IMR-90 (cell line): ENCODE measurements at regions not wholly inside any gene's neighbourhood (a gene's known extent, or its start where the extent isn't known, plus 50 kb on each side); places are given as distances from the start of the nearest gene placed in this dataset.

Experiments
- ATAC-seq: fragments of 200-7000 bp; cut with Tn5 transposase; 2 replicates; pipeline ENCODE4 v1.9.1; 2020; ENCODE audit warnings: low read depth, mild to moderate bottlenecking, moderate library complexity
- BruUV-seq: library from RNA; stranded (reverse); fragments of 400-500 nt; replicated peaks from 2 replicates; lab custom pipeline; 2021; lab: Mats Ljungman, UMichigan
- CTCF ChIA-PET: fragments of 300-600 bp; formaldehyde crosslinking; extraction: SDS; loops from one replicate; lab custom pipeline; 2021; ENCODE audit warnings: antibody characterized with exemption; lab: Yijun Ruan, JAX
- POLR2A ChIA-PET: fragments of 300-600 bp; sonication (Branson Sonifier 250); formaldehyde crosslinking; loops from one replicate; lab custom pipeline; 2022; ENCODE audit warnings: antibody characterized with exemption; ENCODE audit not compliant: unreplicated experiment; lab: Charles Lee
- DNase-seq: peaks from one replicate; pipeline ENCODE4 v3.0.0; 2013
- H2AFZ ChIP-seq: replicated peaks from 2 replicates; pipeline ENCODE3; 2013; ENCODE audit warnings: low read length, mild to moderate bottlenecking; ENCODE audit not compliant: poor library complexity
- H2AK5ac ChIP-seq: 2 replicates; pipeline ENCODE4 v1.6.1; 2013; ENCODE audit warnings: low read depth, low read length, inconsistent platforms
- H2AK9ac ChIP-seq: replicated peaks from 2 replicates; pipeline ENCODE3; 2013; ENCODE audit warnings: mild to moderate bottlenecking, low read depth, low read length, moderate library complexity; ENCODE audit not compliant: poor library complexity
- H2BK120ac ChIP-seq: 2 replicates; pipeline ENCODE4 v1.6.1; 2013; ENCODE audit warnings: low read depth, low read length, inconsistent platforms
- H2BK15ac ChIP-seq: 3 replicates; pipeline ENCODE4 v1.6.1; 2013; ENCODE audit warnings: low read depth, low read length, inconsistent platforms
- H2BK20ac ChIP-seq: 2 replicates; pipeline ENCODE4 v1.6.1; 2013; ENCODE audit warnings: low read depth, mild to moderate bottlenecking, inconsistent platforms, low read length, moderate library complexity
- H2BK5ac ChIP-seq: 2 replicates; pipeline ENCODE4 v1.6.1; 2013; ENCODE audit warnings: mild to moderate bottlenecking, low read depth, low read length, inconsistent platforms; ENCODE audit not compliant: poor library complexity, severe bottlenecking
- H3K14ac ChIP-seq: replicated peaks from 2 replicates; pipeline ENCODE4 v1.6.1; 2013; ENCODE audit warnings: low read depth, low read length, inconsistent platforms
- H3K18ac ChIP-seq: 2 replicates; pipeline ENCODE4 v1.6.1; 2013; ENCODE audit warnings: low read depth, low read length, control low read depth
- H3K23ac ChIP-seq: 2 replicates; pipeline ENCODE4 v1.6.1; 2013; ENCODE audit warnings: low read depth, low read length, inconsistent platforms
- H3K27ac ChIP-seq: 2 replicates; pipeline ENCODE4 v1.5.1; 2013; ENCODE audit warnings: mild to moderate bottlenecking, control low read depth, low read length; ENCODE audit not compliant: insufficient read depth
- H3K27me3 ChIP-seq: 2 replicates; pipeline ENCODE4 v1.6.1; 2013; ENCODE audit warnings: low read length; ENCODE audit not compliant: control insufficient read depth, insufficient read depth
- H3K36me3 ChIP-seq: 2 replicates; pipeline ENCODE4 v1.6.1; 2013; ENCODE audit warnings: low read length, mixed read lengths; ENCODE audit not compliant: control insufficient read depth, insufficient read depth
- H3K4ac ChIP-seq: 2 replicates; pipeline ENCODE4 v1.6.1; 2013; ENCODE audit warnings: low read depth, low read length, inconsistent platforms
- H3K4me1 ChIP-seq: 2 replicates; pipeline ENCODE4 v1.6.1; 2013; ENCODE audit warnings: low read length, mixed read lengths; ENCODE audit not compliant: control insufficient read depth, insufficient read depth
- H3K4me2 ChIP-seq: 2 replicates; pipeline ENCODE4 v1.6.1; 2013; ENCODE audit warnings: low read depth, mild to moderate bottlenecking, control low read depth, low read length, moderate library complexity
- H3K4me3 ChIP-seq: 2 replicates; pipeline ENCODE4 v1.5.1; 2013; ENCODE audit warnings: low read depth, mild to moderate bottlenecking, control low read depth, low read length, moderate library complexity; ENCODE audit not compliant: insufficient read depth
- H3K56ac ChIP-seq: 2 replicates; pipeline ENCODE4 v1.6.1; 2013; ENCODE audit warnings: low read length, inconsistent platforms; ENCODE audit not compliant: insufficient read depth; ENCODE audit errors: extremely low read depth
- H3K79me1 ChIP-seq, 2 experiments: 2 replicates each; pipeline ENCODE4 v1.6.1; 2013; ENCODE audit warnings: low read length in 2 of 2, inconsistent platforms in 1 of 2, low read depth in 1 of 2
- H3K9ac ChIP-seq: 2 replicates; pipeline ENCODE4 v1.6.1; 2013; ENCODE audit warnings: low read depth, low read length, control low read depth
- H3K9me1 ChIP-seq: 2 replicates; pipeline ENCODE4 v1.6.1; 2013; ENCODE audit warnings: low read length, inconsistent platforms; ENCODE audit not compliant: insufficient read depth
- H3K9me3 ChIP-seq: 2 replicates; pipeline ENCODE4 v1.6.1; 2013; ENCODE audit warnings: low read length; ENCODE audit not compliant: control insufficient read depth, insufficient read depth
- H4K20me1 ChIP-seq: 2 replicates; pipeline ENCODE4 v1.6.1; 2013; ENCODE audit warnings: low read length, inconsistent platforms; ENCODE audit not compliant: insufficient read depth
- H4K5ac ChIP-seq: 2 replicates; pipeline ENCODE4 v1.6.1; 2013; ENCODE audit warnings: mild to moderate bottlenecking, low read depth, low read length, control low read depth
- H4K8ac ChIP-seq, 2 experiments: 2 replicates each; pipeline ENCODE4 v1.6.1; 2013; ENCODE audit warnings: low read depth in 2 of 2, low read length in 2 of 2, control low read depth in 1 of 2, inconsistent platforms in 1 of 2
- H4K91ac ChIP-seq: 2 replicates; pipeline ENCODE4 v1.6.1; 2013; ENCODE audit warnings: low read depth, low read length, inconsistent platforms; ENCODE audit not compliant: insufficient read depth
- BHLHE40 ChIP-seq: fragments of 150-350 bp; IDR thresholded peaks from 2 replicates; pipeline ENCODE4 v1.6.1; 2016; ENCODE audit warnings: mild to moderate bottlenecking, low read depth, low read length
- CEBPB ChIP-seq: IDR thresholded peaks from 2 replicates; pipeline ENCODE4 v1.6.1; 2012; ENCODE audit warnings: low read depth, low read length, improper control_type of control experiment
- CHD1 ChIP-seq: IDR thresholded peaks from 2 replicates; pipeline ENCODE4 v1.6.1; 2012; ENCODE audit warnings: low read depth, low read length, improper control_type of control experiment
- CTCF ChIP-seq: conservative IDR thresholded peaks from 2 replicates; pipeline ENCODE4 v1.5.1; 2012; ENCODE audit warnings: mild to moderate bottlenecking, low read depth, low read length, improper control_type of control experiment
- ELK1 ChIP-seq: fragments of 150-350 bp; IDR thresholded peaks from 2 replicates; pipeline ENCODE4 v1.6.1; 2016; ENCODE audit warnings: low read depth, mild to moderate bottlenecking, low read length, moderate library complexity, borderline replicate concordance
- FOS ChIP-seq: fragments of 150-350 bp; IDR thresholded peaks from 2 replicates; pipeline ENCODE4 v1.6.1; 2016; ENCODE audit warnings: low read depth, low read length
- MAFK ChIP-seq: IDR thresholded peaks from 2 replicates; pipeline ENCODE4 v1.6.1; 2012; ENCODE audit warnings: low read depth, low read length, improper control_type of control experiment
- MAZ ChIP-seq: IDR thresholded peaks from 2 replicates; pipeline ENCODE4 v1.6.1; 2012; ENCODE audit warnings: low read depth, mild to moderate bottlenecking, low read length, improper control_type of control experiment, moderate library complexity, borderline replicate concordance
- MXI1 ChIP-seq: IDR thresholded peaks from 2 replicates; pipeline ENCODE4 v1.6.1; 2012; ENCODE audit warnings: low read depth, mild to moderate bottlenecking, low read length, moderate library complexity, borderline replicate concordance
- NFE2L2 ChIP-seq: fragments of 150-350 bp; IDR thresholded peaks from 2 replicates; pipeline ENCODE4 v1.6.1; 2016; ENCODE audit warnings: low read depth, mild to moderate bottlenecking, low read length
- POLR2A ChIP-seq: IDR thresholded peaks from 2 replicates; pipeline ENCODE4 v1.6.1; 2012; ENCODE audit warnings: mild to moderate bottlenecking, low read depth, low read length
- RAD21 ChIP-seq: IDR thresholded peaks from 2 replicates; pipeline ENCODE4 v1.6.1; 2012; ENCODE audit warnings: low read length, improper control_type of control experiment
- RCOR1 ChIP-seq: IDR thresholded peaks from 2 replicates; pipeline ENCODE4 v1.6.1; 2012; ENCODE audit warnings: mild to moderate bottlenecking, low read length, improper control_type of control experiment; ENCODE audit not compliant: insufficient replicate concordance
- RFX5 ChIP-seq: IDR thresholded peaks from 2 replicates; pipeline ENCODE4 v1.8.0; 2012; ENCODE audit warnings: low read depth, mild to moderate bottlenecking, low read length, moderate library complexity
- SMC3 ChIP-seq: fragments of 150-350 bp; IDR thresholded peaks from 2 replicates; pipeline ENCODE4 v1.6.1; 2016; ENCODE audit warnings: low read depth, mild to moderate bottlenecking, antibody characterized with exemption, low read length, moderate library complexity
- WGBS, 2 experiments: methylation state at CpG; one replicate each; pipeline versions ENCODE4 v1.1.5 to v1.1.7; 2013; ENCODE audit warnings: missing lambda C conversion rate in 2 of 2; ENCODE audit not compliant: insufficient read length in 1 of 2; ENCODE audit errors: extremely low coverage in 2 of 2; 5-methylcytosine and 5-hydroxymethylcytosine counted together
- dilution Hi-C: fragments of 300-500 bp; cut with HindIII; formaldehyde crosslinking; loops from one replicate; pipeline ENCODE4 v1.14.3; 2018; ENCODE audit warnings: low sequenced_read_pairs; ENCODE audit not compliant: unreplicated experiment
- in situ Hi-C: fragments of 300-500 bp; cut with MboI; formaldehyde crosslinking; loops from 3 replicates; pipeline ENCODE4 v1.14.3; 2019; ENCODE audit warnings: low sequenced_read_pairs, inconsistent platforms, mixed read lengths
- intact Hi-C: fragments of 100-400 bp; cut with micrococcal nuclease; formaldehyde crosslinking; loops from 2 replicates; pipeline ENCODE4 v1.10.0; 2022
- TF ChIP-seq, protein P1 (sequence below): fragments of 150-350 bp; IDR thresholded peaks from 2 replicates; pipeline ENCODE4 v1.6.1; 2017; ENCODE audit warnings: mild to moderate bottlenecking, antibody characterized with exemption, low read length, low read depth

DNA sequence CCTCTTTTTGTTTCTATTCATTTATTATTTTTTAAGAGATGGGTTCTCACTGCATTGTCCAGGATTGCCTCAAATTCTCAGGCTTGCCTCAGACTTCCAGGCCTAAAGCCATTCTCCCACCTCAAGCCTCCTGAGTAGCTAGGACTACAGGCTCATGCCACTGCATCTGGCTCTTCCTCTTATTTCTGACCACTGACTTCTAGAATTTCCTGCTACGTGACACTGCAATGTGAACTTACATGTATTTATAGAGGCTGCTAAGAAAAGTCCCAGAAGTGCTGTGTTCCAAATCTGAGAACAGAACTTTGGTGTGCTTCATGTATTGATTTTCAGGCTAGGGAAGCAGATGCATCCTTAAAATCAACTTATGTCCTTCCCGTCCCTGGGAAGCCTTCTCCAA, 407.4 kb downstream of the RSL24D1 start:
- H4K8ac ChIP-seq, result no peak overlapping the region
- H3K18ac ChIP-seq, result no peak overlapping the region
- no peak overlapping the region for H2BK20ac ChIP-seq
- no peak overlapping the region for H3K56ac ChIP-seq
- no CpG with 5 or more reads among the region's 2 CpGs for WGBS, 2 experiments
- H2BK15ac ChIP-seq, result no peak overlapping the region
- intact Hi-C loops (no loop called here), in situ Hi-C loops (no loop called here), dilution Hi-C loops (no loop called here)
- H4K91ac ChIP-seq, result no peak overlapping the region
- H3K9me3 ChIP-seq, result no peaks in the 10 kb centered on the region
- H3K4me2 ChIP-seq, result no peak overlapping the region
- H3K4me1 ChIP-seq, result no peaks in the 10 kb centered on the region
- H2AK5ac ChIP-seq, result no peak overlapping the region
- H4K5ac ChIP-seq, result no peak overlapping the region
- H2BK120ac ChIP-seq, result no peak overlapping the region
- no peaks in the 10 kb centered on the region for H4K20me1 ChIP-seq
- DNase-seq (no peak), ATAC-seq (no peak)
- no peaks in the 10 kb centered on the region for H3K36me3 ChIP-seq
- no peak overlapping the region for H3K4ac ChIP-seq
- H3K9me1 ChIP-seq, result no peaks in the 10 kb centered on the region
- no peak overlapping the region for H3K14ac ChIP-seq
- no peak overlapping the region for H3K23ac ChIP-seq
- POLR2A ChIA-PET, result no interaction called here
- H3K79me1 ChIP-seq, result no peaks in the 10 kb centered on the region
- H3K4me3 ChIP-seq, result no peak overlapping the region
- no peak overlapping the region for H2AFZ ChIP-seq
- no peak overlapping the region for H2BK5ac ChIP-seq
- H3K9ac ChIP-seq, result no peak overlapping the region
- H2AK9ac ChIP-seq, result no peak overlapping the region
- no peaks in the 10 kb centered on the region for H3K27me3 ChIP-seq
- CTCF ChIA-PET, result interaction anchor here (0.5 kb wide), 1 partner anchor 24 kb away, joined by 6 read pairs; no protein-coding TSS in a partner anchor
- H3K27ac ChIP-seq, result no peak overlapping the region
- TF ChIP-seq RCOR1 (no peak), CEBPB (no peak), SMC3 (no peak), MAZ (no peak), CHD1 (no peak), MAFK (no peak), ELK1 (no peak), RAD21 (no peak), RFX5 (no peak), POLR2A (no peak), FOS (no peak), BHLHE40 (no peak), NFE2L2 (no peak), CTCF (no peak), MXI1 (no peak)
- TF ChIP-seq, protein P1, sequence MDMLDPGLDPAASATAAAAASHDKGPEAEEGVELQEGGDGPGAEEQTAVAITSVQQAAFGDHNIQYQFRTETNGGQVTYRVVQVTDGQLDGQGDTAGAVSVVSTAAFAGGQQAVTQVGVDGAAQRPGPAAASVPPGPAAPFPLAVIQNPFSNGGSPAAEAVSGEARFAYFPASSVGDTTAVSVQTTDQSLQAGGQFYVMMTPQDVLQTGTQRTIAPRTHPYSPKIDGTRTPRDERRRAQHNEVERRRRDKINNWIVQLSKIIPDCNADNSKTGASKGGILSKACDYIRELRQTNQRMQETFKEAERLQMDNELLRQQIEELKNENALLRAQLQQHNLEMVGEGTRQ, result no peak
- no TSS peak for BruUV-seq
